Mesendoderm (in vitro differentiated cells): ENCODE measurements at regions not wholly inside any gene's neighbourhood (a gene's known extent, or its start where the extent isn't known, plus 50 kb on each side); places are given as distances from the start of the nearest gene placed in this dataset.

ENCODE experiments used
- DNase-seq: peaks from one replicate; pipeline ENCODE4 v3.0.0; 2013
- H2AK5ac ChIP-seq: 2 replicates; pipeline ENCODE4 v1.6.1; 2013; ENCODE audit warnings: low read length, inconsistent platforms
- H2BK120ac ChIP-seq: 2 replicates; pipeline ENCODE4 v1.6.1; 2013; ENCODE audit warnings: low read depth, mild to moderate bottlenecking, low read length, moderate library complexity, mixed read lengths
- H2BK15ac ChIP-seq: replicated peaks from 2 replicates; pipeline ENCODE4 v1.6.1; 2013; ENCODE audit warnings: low read depth, mild to moderate bottlenecking, moderate library complexity
- H2BK5ac ChIP-seq: 2 replicates; pipeline ENCODE4 v1.6.1; 2013; ENCODE audit warnings: low read length, inconsistent platforms
- H3K18ac ChIP-seq: 2 replicates; pipeline ENCODE4 v1.6.1; 2013; ENCODE audit warnings: mild to moderate bottlenecking, low read length, mixed read lengths
- H3K23ac ChIP-seq: one replicate; pipeline ENCODE4 v1.6.1; 2013; ENCODE audit warnings: low read length
- H3K27ac ChIP-seq: 2 replicates; pipeline ENCODE4 v1.5.1; 2013; ENCODE audit warnings: low read depth, mild to moderate bottlenecking, inconsistent platforms, low read length, moderate library complexity
- H3K27me3 ChIP-seq: 2 replicates; pipeline ENCODE4 v1.6.1; 2013; ENCODE audit warnings: low read length, control low read depth, mild to moderate bottlenecking, inconsistent platforms; ENCODE audit not compliant: insufficient read depth, poor library complexity
- H3K36me3 ChIP-seq: 2 replicates; pipeline ENCODE4 v1.6.1; 2013; ENCODE audit warnings: low read length, inconsistent platforms; ENCODE audit not compliant: control insufficient read depth, insufficient read depth
- H3K4ac ChIP-seq: one replicate; pipeline ENCODE4 v1.6.1; 2013; ENCODE audit warnings: low read depth, mild to moderate bottlenecking, low read length, moderate library complexity
- H3K4me1 ChIP-seq: 2 replicates; pipeline ENCODE4 v1.6.1; 2013; ENCODE audit warnings: low read depth, low read length, inconsistent platforms; ENCODE audit not compliant: control insufficient read depth
- H3K4me2 ChIP-seq: 2 replicates; pipeline ENCODE4 v1.6.1; 2013; ENCODE audit warnings: low read length
- H3K4me3 ChIP-seq: 2 replicates; pipeline ENCODE4 v1.5.1; 2013; ENCODE audit warnings: mild to moderate bottlenecking, low read length
- H3K56ac ChIP-seq: one replicate; pipeline ENCODE4 v1.6.1; 2013; ENCODE audit warnings: low read length
- H3K79me1 ChIP-seq: 2 replicates; pipeline ENCODE4 v1.6.1; 2013; ENCODE audit warnings: low read length, inconsistent platforms
- H3K79me2 ChIP-seq: 2 replicates; pipeline ENCODE4 v1.6.1; 2013; ENCODE audit warnings: mild to moderate bottlenecking, low read length; ENCODE audit not compliant: control insufficient read depth, insufficient read depth
- H3K9ac ChIP-seq: 2 replicates; pipeline ENCODE4 v1.6.1; 2013; ENCODE audit warnings: low read length, inconsistent platforms
- H4K5ac ChIP-seq: one replicate; pipeline ENCODE4 v1.6.1; 2013; ENCODE audit warnings: low read length
- H4K8ac ChIP-seq: one replicate; pipeline ENCODE4 v1.6.1; 2013; ENCODE audit warnings: low read depth, mild to moderate bottlenecking, control low read depth, low read length, moderate library complexity
- WGBS: extraction: QIAGEN DNeasy Blood & Tissue Kit; methylation state at CpG from one replicate; pipeline ENCODE4 v1.1.7; 2013; ENCODE audit warnings: low lambda C conversion rate, missing lambda C conversion rate; ENCODE audit not compliant: insufficient coverage; ENCODE audit errors: extremely low coverage; 5-methylcytosine and 5-hydroxymethylcytosine counted together

- no peaks in the 10 kb centered on the region for H3K4me1 ChIP-seq
- H3K27me3 ChIP-seq = no peaks in the 10 kb centered on the region
- H3K4me2 ChIP-seq = no peak overlapping the region
- H2BK120ac ChIP-seq = no peak overlapping the region
- H3K23ac ChIP-seq = no peak overlapping the region
- H3K36me3 ChIP-seq = no peaks in the 10 kb centered on the region
- no peak overlapping the region for H2BK15ac ChIP-seq
- no peak overlapping the region for H3K18ac ChIP-seq
- no peaks in the 10 kb centered on the region for H3K79me2 ChIP-seq
- H3K9ac ChIP-seq = no peak overlapping the region
- no peak overlapping the region for H3K56ac ChIP-seq
- H3K4me3 ChIP-seq = no peak overlapping the region
- DNase-seq = no peak
- no CpG with 5 or more reads among the region's 3 CpGs for WGBS
- H4K5ac ChIP-seq = no peak overlapping the region
- H3K27ac ChIP-seq = no peak overlapping the region
- no peaks in the 10 kb centered on the region for H3K79me1 ChIP-seq
- no peak overlapping the region for H3K4ac ChIP-seq
- no peak overlapping the region for H4K8ac ChIP-seq
- no peak overlapping the region for H2AK5ac ChIP-seq
- H2BK5ac ChIP-seq = no peak overlapping the region
Observed at GRCh38 chr10:21463436-21463835, 62.0 kb downstream of the SKIDA1 start.

DNA sequence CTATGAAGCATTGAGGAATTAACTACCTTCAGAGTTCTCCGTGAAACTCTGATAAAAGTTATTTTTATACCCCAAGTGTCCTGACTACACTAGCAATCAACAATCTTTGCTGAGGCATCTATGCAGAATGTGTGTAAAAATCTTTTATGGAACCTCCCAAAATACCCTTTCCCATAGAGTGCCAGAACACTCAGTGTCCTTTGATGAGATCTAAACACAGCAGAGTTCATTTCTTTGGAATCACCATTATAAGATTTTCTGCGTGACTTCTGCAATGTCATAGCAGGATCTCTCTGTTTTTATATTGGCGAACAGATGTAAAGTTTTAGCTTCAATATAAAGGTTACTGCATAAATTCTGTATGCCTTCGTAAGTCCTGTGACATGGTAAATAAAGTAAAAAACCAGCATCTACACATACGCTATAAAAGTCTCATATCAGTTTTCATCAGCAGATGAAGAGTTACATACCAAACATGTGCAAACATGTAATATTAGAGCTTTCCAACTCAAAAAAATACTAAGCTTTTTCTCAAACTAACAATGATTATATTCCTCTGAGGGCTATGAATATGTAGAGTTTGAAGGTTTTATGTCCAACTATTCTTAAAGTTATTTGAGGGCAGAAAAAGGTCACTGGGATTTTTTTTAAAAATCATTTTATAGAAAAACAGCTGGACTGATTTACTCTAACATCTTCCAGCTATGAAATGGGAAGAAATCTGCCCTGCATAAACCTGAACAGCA is 67.2 kb downstream of the SKIDA1 start:
- no peak overlapping the region for H3K4me3 ChIP-seq
- no peaks in the 10 kb centered on the region for H3K79me1 ChIP-seq
- no peaks in the 10 kb centered on the region for H3K79me2 ChIP-seq
- no peak overlapping the region for H3K56ac ChIP-seq
- no peak overlapping the region for H3K4ac ChIP-seq
- no peak overlapping the region for H2BK120ac ChIP-seq
- H2BK5ac ChIP-seq = no peak overlapping the region
- H3K4me2 ChIP-seq = no peak overlapping the region
- no peak overlapping the region for H3K9ac ChIP-seq
- no peak overlapping the region for H4K8ac ChIP-seq
- H3K27me3 ChIP-seq = no peaks in the 10 kb centered on the region
- no peak overlapping the region for H4K5ac ChIP-seq
- H3K4me1 ChIP-seq = no peaks in the 10 kb centered on the region
- H3K18ac ChIP-seq = no peak overlapping the region
- no peak overlapping the region for H2AK5ac ChIP-seq
- WGBS = no CpG with 5 or more reads among the region's 5 CpGs
- H3K27ac ChIP-seq = no peak overlapping the region
- no peaks in the 10 kb centered on the region for H3K36me3 ChIP-seq
- no peak overlapping the region for H2BK15ac ChIP-seq
- no peak overlapping the region for H3K23ac ChIP-seq
- DNase-seq = no peak

DNA sequence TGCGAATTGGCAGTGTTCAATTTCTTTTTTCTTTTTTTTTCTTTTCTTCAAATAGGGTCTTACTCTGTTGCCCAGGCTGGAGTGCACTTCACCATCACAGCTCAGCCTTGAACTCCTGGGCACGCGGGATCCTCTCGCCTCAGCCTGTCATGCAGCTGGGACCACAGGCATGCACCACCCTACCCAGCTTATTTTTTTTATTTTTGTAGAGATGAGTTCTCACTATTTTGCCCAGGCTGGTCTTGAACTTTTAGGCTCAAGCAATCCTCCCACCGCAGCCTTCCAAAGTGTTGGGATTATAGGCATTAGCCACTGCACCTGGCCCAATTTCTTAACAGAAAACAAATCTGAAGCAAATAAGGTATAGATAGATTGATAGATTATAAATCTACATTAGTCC is 69.3 kb downstream of the SKIDA1 start:
- Histone ChIP-seq H4K5ac (no peak overlapping the region), H3K36me3 (no peaks in the 10 kb centered on the region)
- no CpG with 5 or more reads among the region's 5 CpGs for WGBS

DNA sequence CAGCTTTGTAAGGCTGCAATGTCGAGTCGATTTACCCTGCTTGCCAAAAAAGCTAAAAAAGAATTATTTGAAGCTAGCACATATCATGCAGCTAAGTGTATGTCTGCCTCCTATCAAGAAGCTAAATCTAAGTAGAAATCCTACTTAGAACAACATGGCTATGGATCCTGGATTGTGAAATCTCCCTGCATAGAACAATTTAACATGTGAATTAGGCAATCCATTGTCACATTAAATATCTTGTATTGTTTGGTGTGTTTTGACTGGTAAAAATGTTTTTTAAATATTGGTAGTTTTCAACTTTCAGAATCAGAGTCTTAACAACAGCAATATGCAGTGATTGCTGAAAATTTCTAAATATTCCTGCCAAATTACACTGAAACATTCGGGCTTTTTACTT is 73.3 kb downstream of the SKIDA1 start:
- H3K4me2 ChIP-seq = no peak overlapping the region
- no peaks in the 10 kb centered on the region for H3K4me1 ChIP-seq
- no peak overlapping the region for H3K4me3 ChIP-seq
- H2BK120ac ChIP-seq = peak overlapping the region; percentile 12
- no peak overlapping the region for H4K8ac ChIP-seq
- DNase-seq = no peak
- no peaks in the 10 kb centered on the region for H3K36me3 ChIP-seq
- H3K79me1 ChIP-seq = no peaks in the 10 kb centered on the region
- no peak overlapping the region for H3K4ac ChIP-seq
- no peak overlapping the region for H3K23ac ChIP-seq
- no peak overlapping the region for H4K5ac ChIP-seq
- H3K27me3 ChIP-seq = no peaks in the 10 kb centered on the region
- no peak overlapping the region for H2AK5ac ChIP-seq
- no peaks in the 10 kb centered on the region for H3K79me2 ChIP-seq
- no peak overlapping the region for H2BK5ac ChIP-seq
- H3K9ac ChIP-seq = no peak overlapping the region
- H3K56ac ChIP-seq = no peak overlapping the region
- no CpG with 5 or more reads among the region's 3 CpGs for WGBS
- no peak overlapping the region for H3K18ac ChIP-seq
- H2BK15ac ChIP-seq = no peak overlapping the region
- no peak overlapping the region for H3K27ac ChIP-seq

More for the DNA sequence above, 69.3 kb downstream of the SKIDA1 start:
- Histone ChIP-seq H3K79me1 (no peaks in the 10 kb centered on the region), H2BK15ac (no peak overlapping the region), H3K27me3 (no peaks in the 10 kb centered on the region), H3K4me2 (no peak overlapping the region), H2BK120ac (no peak overlapping the region), H3K79me2 (no peaks in the 10 kb centered on the region), H2BK5ac (no peak overlapping the region), H4K8ac (no peak overlapping the region), H3K56ac (no peak overlapping the region), H3K9ac (no peak overlapping the region), H3K4me1 (no peaks in the 10 kb centered on the region), H3K4ac (no peak overlapping the region), H3K4me3 (no peak overlapping the region), H3K27ac (no peak overlapping the region), H2AK5ac (no peak overlapping the region), H3K18ac (no peak overlapping the region), H3K23ac (no peak overlapping the region)
- DNase-seq = no peak

- H3K56ac ChIP-seq = no peak overlapping the region
Observed at GRCh38 chr10:21449288-21449966, 76.1 kb downstream of the SKIDA1 start.

More at GRCh38 chr10:21449288-21449966, 76.1 kb downstream of the SKIDA1 start:
- Histone ChIP-seq H3K18ac (no peak overlapping the region), H3K36me3 (no peaks in the 10 kb centered on the region), H4K5ac (no peak overlapping the region), H2AK5ac (no peak overlapping the region), H3K9ac (no peak overlapping the region), H3K4ac (no peak overlapping the region), H3K27ac (no peak overlapping the region), H3K4me2 (no peak overlapping the region), H3K23ac (no peak overlapping the region), H2BK15ac (no peak overlapping the region), H4K8ac (no peak overlapping the region), H3K79me2 (no peaks in the 10 kb centered on the region), H3K4me3 (no peak overlapping the region), H2BK5ac (no peak overlapping the region), H2BK120ac (no peak overlapping the region), H3K4me1 (no peaks in the 10 kb centered on the region), H3K27me3 (no peaks in the 10 kb centered on the region), H3K79me1 (no peaks in the 10 kb centered on the region)
- WGBS = no CpG with 5 or more reads among the region's 8 CpGs
- peak; percentile 32 for DNase-seq
